Endothelial cell (in vitro differentiated cells): ENCODE measurements at regions not wholly inside any gene's neighbourhood (a gene's known extent, or its start where the extent isn't known, plus 50 kb on each side); places are given as distances from the start of the nearest gene placed in this dataset.

ENCODE experiments used
- DNase-seq: peaks from one replicate; pipeline ENCODE4 v3.0.0; 2021; ENCODE audit warnings: low spot score
- H3K27ac Mint-ChIP-seq: one replicate; pipeline ENCODE4 v1.8.0; 2021; ENCODE audit warnings: mixed read lengths, inconsistent platforms; ENCODE audit not compliant: unreplicated experiment
- H3K27me3 Mint-ChIP-seq: one replicate; pipeline ENCODE4 v1.8.0; 2021; ENCODE audit warnings: mild to moderate bottlenecking, moderate library complexity, mixed read lengths, inconsistent platforms; ENCODE audit not compliant: unreplicated experiment
- H3K36me3 Mint-ChIP-seq: one replicate; pipeline ENCODE4 v1.8.0; 2021; ENCODE audit warnings: mild to moderate bottlenecking, low read depth, mixed read lengths, inconsistent platforms; ENCODE audit not compliant: unreplicated experiment
- H3K4me1 Mint-ChIP-seq: one replicate; pipeline ENCODE4 v1.8.0; 2021; ENCODE audit warnings: mild to moderate bottlenecking, mixed read lengths, inconsistent platforms; ENCODE audit not compliant: unreplicated experiment
- H3K4me3 Mint-ChIP-seq: one replicate; pipeline ENCODE4 v1.8.0; 2021; ENCODE audit warnings: mild to moderate bottlenecking, mixed read lengths, inconsistent platforms; ENCODE audit not compliant: unreplicated experiment
- H3K9me3 Mint-ChIP-seq: one replicate; pipeline ENCODE4 v1.8.0; 2021; ENCODE audit warnings: mixed read lengths, inconsistent platforms; ENCODE audit not compliant: unreplicated experiment
- CTCF ChIP-seq: fragments of 200-600 bp; sonication (generic); IDR thresholded peaks from one replicate; pipeline ENCODE4 v1.5.0; 2021; ENCODE audit warnings: antibody characterized with exemption; ENCODE audit not compliant: unreplicated experiment

DNA sequence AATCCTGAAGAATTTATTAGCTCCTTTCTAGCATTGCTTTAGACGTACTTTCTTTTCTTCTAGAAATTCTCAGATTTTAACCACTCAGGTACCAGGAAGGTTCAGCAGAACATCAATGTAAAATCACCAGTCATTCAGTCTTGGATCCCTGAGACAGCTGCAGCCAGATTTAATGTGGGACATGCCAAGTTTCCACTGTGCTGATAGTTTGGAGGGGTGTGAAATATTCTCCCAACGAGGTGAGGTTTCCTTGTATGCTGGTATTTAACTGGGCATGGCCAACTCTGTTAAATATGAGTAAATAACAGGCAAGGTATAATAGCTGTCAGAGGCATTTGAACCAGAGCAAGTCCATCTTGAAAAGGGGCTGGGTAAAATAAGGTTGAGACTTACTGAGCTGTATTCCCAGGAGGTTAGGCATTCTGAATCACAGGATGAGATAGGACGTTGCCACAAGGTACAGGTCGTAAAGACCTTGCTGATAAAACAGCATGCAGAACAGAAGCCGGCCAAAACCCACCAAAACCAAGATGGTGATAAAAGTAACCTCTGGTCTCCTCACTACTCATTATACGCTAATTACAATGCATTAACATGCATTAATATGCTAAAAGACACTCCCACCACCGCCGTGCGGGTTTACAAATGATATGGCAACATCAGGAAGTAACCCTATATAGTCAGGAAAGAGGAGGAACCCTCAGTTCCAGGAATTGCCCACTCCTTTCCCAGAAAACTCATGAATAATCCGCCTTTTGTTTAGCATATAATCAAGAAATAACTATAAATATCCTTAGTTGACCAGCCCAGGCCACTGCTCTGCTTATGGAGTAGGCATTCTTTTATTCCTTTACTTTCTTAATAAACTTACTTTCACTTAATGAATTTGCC is 75.2 kb upstream of the RASSF8 start:
- no peak overlapping the region for H3K4me3 Mint-ChIP-seq
- TF ChIP-seq CTCF, result no peak
- no peaks in the 10 kb centered on the region for H3K9me3 Mint-ChIP-seq
- no peaks in the 10 kb centered on the region for H3K27me3 Mint-ChIP-seq
- no peak for DNase-seq
- H3K36me3 Mint-ChIP-seq, result no peaks in the 10 kb centered on the region
- H3K27ac Mint-ChIP-seq, result no peak overlapping the region
- no peaks in the 10 kb centered on the region for H3K4me1 Mint-ChIP-seq

- no peaks in the 10 kb centered on the region for H3K4me1 Mint-ChIP-seq
- H3K4me3 Mint-ChIP-seq, result no peak overlapping the region
- H3K27ac Mint-ChIP-seq, result no peak overlapping the region
- H3K27me3 Mint-ChIP-seq, result no peaks in the 10 kb centered on the region
- no peak for TF ChIP-seq CTCF
- H3K36me3 Mint-ChIP-seq, result no peaks in the 10 kb centered on the region
- H3K9me3 Mint-ChIP-seq, result no peaks in the 10 kb centered on the region
- no peak for DNase-seq
Observed at GRCh38 chr12:25884024-25884919, 74.2 kb upstream of the RASSF8 start.

DNA sequence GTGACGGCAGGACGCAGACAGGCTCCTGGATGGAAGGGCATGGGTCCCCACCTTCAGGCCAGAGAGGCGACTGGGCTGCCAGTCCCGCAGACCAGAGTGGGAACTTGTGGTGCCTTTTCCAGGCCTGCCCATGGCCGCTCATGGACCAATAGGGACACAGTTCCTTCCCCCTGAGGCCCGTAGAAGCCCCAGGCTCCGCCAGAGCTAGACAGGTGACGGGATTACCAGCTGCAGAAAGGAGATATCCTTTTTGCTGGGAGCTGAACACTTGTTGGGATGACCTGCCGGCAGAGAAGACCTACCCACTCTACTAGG is 73.6 kb upstream of the RASSF8 start:
- H3K9me3 Mint-ChIP-seq, result no peaks in the 10 kb centered on the region
- H3K27ac Mint-ChIP-seq, result no peak overlapping the region
- DNase-seq, result no peak
- H3K27me3 Mint-ChIP-seq, result no peaks in the 10 kb centered on the region
- no peak overlapping the region for H3K4me3 Mint-ChIP-seq
- no peaks in the 10 kb centered on the region for H3K36me3 Mint-ChIP-seq
- no peak for TF ChIP-seq CTCF
- no peaks in the 10 kb centered on the region for H3K4me1 Mint-ChIP-seq

GRCh38 chr12:25886396-25886795 is 72.1 kb upstream of the RASSF8 start:
- no peak for TF ChIP-seq CTCF
- Mint-ChIP-seq H3K36me3 (no peaks in the 10 kb centered on the region), H3K9me3 (no peaks in the 10 kb centered on the region), H3K27ac (no peak overlapping the region), H3K4me3 (no peak overlapping the region), H3K4me1 (no peaks in the 10 kb centered on the region), H3K27me3 (no peaks in the 10 kb centered on the region)
- DNase-seq, result no peak

GRCh38 chr12:25887367-25887766 is 71.1 kb upstream of the RASSF8 start:
- H3K36me3 Mint-ChIP-seq, result no peaks in the 10 kb centered on the region
- DNase-seq, result no peak
- H3K27me3 Mint-ChIP-seq, result no peaks in the 10 kb centered on the region
- H3K9me3 Mint-ChIP-seq, result no peaks in the 10 kb centered on the region
- H3K27ac Mint-ChIP-seq, result no peak overlapping the region
- no peak overlapping the region for H3K4me3 Mint-ChIP-seq
- no peak for TF ChIP-seq CTCF
- H3K4me1 Mint-ChIP-seq, result no peaks in the 10 kb centered on the region
